OCI-LY7 (cell line): ENCODE measurements at regions not wholly inside any gene's neighbourhood (a gene's known extent, or its start where the extent isn't known, plus 50 kb on each side); places are given as distances from the start of the nearest gene placed in this dataset.

Source experiments
- EZH2phosphoT487 ChIP-seq: fragments of 200-600 bp; sonication (generic); IDR thresholded peaks from 2 replicates; pipeline ENCODE4 v1.6.1; 2018; ENCODE audit warnings: low read depth, borderline replicate concordance, mild to moderate bottlenecking, mixed run types, antibody characterized with exemption, low read length, moderate library complexity, mixed read lengths
- TF ChIP-seq, protein P1 (sequence below): fragments of 200-600 bp; sonication (generic); conservative IDR thresholded peaks from 2 replicates; pipeline ENCODE4 v1.5.1; 2014; ENCODE audit warnings: mild to moderate bottlenecking, antibody characterized with exemption, low read length, moderate library complexity, mixed read lengths

DNA sequence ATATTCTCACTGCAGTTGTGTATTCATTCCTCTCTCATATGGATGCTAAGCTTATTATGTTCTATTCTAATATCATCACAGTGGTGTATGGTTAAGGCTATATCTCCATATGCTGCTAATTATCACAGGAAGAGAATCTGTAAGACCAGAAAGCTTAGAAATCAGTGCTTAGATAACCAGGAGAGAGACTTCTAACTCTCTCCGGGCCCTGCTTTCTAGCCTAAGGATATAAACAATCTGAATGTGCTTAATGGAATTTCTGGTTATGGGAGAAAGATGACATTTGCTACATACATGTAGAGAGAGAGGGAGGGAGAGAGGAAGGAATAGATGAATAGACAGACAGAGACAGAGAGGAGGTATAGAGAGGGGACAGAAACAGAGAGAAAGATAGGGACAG is 1231.3 kb downstream of the EPHA7 start:
- TF ChIP-seq, protein P1, sequence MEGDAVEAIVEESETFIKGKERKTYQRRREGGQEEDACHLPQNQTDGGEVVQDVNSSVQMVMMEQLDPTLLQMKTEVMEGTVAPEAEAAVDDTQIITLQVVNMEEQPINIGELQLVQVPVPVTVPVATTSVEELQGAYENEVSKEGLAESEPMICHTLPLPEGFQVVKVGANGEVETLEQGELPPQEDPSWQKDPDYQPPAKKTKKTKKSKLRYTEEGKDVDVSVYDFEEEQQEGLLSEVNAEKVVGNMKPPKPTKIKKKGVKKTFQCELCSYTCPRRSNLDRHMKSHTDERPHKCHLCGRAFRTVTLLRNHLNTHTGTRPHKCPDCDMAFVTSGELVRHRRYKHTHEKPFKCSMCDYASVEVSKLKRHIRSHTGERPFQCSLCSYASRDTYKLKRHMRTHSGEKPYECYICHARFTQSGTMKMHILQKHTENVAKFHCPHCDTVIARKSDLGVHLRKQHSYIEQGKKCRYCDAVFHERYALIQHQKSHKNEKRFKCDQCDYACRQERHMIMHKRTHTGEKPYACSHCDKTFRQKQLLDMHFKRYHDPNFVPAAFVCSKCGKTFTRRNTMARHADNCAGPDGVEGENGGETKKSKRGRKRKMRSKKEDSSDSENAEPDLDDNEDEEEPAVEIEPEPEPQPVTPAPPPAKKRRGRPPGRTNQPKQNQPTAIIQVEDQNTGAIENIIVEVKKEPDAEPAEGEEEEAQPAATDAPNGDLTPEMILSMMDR: no peak
- TF ChIP-seq EZH2phosphoT487: no peak
